ENCODE measurements at regions not wholly inside any gene's neighbourhood (a gene's known extent, or its start where the extent isn't known, plus 50 kb on each side); places are given as distances from the start of the nearest gene placed in this dataset.

DNA sequence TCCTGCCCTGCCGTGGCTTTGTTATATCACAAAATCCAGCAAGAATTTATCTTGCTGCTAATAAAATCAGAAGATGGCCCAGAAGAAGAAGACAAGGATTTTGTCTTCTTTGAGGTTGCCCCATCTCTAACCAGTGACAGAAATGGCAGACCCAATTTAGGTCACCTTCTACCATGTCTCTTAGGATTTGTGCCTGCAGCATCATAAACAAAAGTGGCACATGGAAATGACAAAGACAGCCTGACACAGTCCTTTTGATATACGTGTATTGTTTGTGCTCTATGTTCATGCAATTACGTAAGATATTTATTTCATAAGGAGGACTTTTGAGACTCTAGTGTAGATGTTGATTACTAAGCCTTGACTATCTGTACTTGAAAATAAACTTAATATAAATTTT, 135.9 kb upstream of the TMTC4 start:
- Histone ChIP-seq H3F3A (replicated peaks; ENCODE audit: low read depth) (no peaks in the 10 kb centered on the region), H3K4me3 (no peak overlapping the region), H3K27ac (ENCODE audit: low read depth) (no peak overlapping the region), H2AFZ (no peak overlapping the region), H3K36me3 (ENCODE audit: insufficient read depth) (no peaks in the 10 kb centered on the region), H3K4me2 (no peak overlapping the region), H4K20me1 (replicated peaks; ENCODE audit: insufficient read depth) (no peaks in the 10 kb centered on the region), H3K27me3 (ENCODE audit: insufficient read depth) (no peaks in the 10 kb centered on the region), H3K9me2 (ENCODE audit: insufficient read depth) (no peaks in the 10 kb centered on the region; the same call in 1 of the 2 replicates), H3K4me1 (ENCODE audit: insufficient read depth) (peaks cover 15% of the 10 kb centered on the region), H3K79me2 (replicated peaks; ENCODE audit: insufficient read depth) (no peaks in the 10 kb centered on the region)
- DNase-seq (ENCODE audit: low spot score) = no peak
- H3K4me1 Mint-ChIP-seq = peaks cover 23% of the 10 kb centered on the region; the same call in 2 of the 3 replicates
- H3K27ac Mint-ChIP-seq = no peak overlapping the region
- no peaks in the 10 kb centered on the region for H3K36me3 Mint-ChIP-seq (ENCODE audit: low read depth)
- ATAC-seq = no peak
- no peaks in the 10 kb centered on the region for H3K9me3 Mint-ChIP-seq
- no peaks in the 10 kb centered on the region for H3K27me3 Mint-ChIP-seq (ENCODE audit: insufficient read depth, low read depth, poor library complexity)
- H3K4me3 Mint-ChIP-seq = no peak overlapping the region
- no peak for TF ChIP-seq EZH2 (IDR thresholded peaks at IDR 0.05; ENCODE audit: low read depth, unreplicated experiment)
- TF ChIP-seq ETS1 (IDR thresholded peaks at IDR 0.05) = no peak
- TF ChIP-seq POLR2AphosphoS5 (IDR thresholded peaks at IDR 0.05; ENCODE audit: low read depth) = no peak
- TF ChIP-seq ZNF331 (CRISPR knock-in tag; IDR thresholded peaks at IDR 0.05; ENCODE audit: low read depth) = no peak
- no peak for TF ChIP-seq EZH2phosphoT487 (IDR thresholded peaks at IDR 0.05; ENCODE audit: unreplicated experiment)
- no peak for TF ChIP-seq ZNF462 (CRISPR knock-in tag; IDR thresholded peaks at IDR 0.05)
- TF ChIP-seq REST (IDR thresholded peaks at IDR 0.05; ENCODE audit: unreplicated experiment) = no peak
- TF ChIP-seq CREB1 (CRISPR knock-in tag; IDR thresholded peaks at IDR 0.05; ENCODE audit: low read depth) = no peak
- TF ChIP-seq STAT1 (IDR thresholded peaks at IDR 0.05; ENCODE audit: unreplicated experiment) = no peak
- TF ChIP-seq ZNF114 (CRISPR knock-in tag; IDR thresholded peaks at IDR 0.05) = no peak
- TF ChIP-seq CTCF (conservative IDR thresholded peaks at IDR 0.05; ENCODE audit: low read depth in 2 of 2) = no peak
- TF ChIP-seq JUNB (IDR thresholded peaks at IDR 0.05; ENCODE audit: unreplicated experiment) = no peak

Measured in GM23338 (cell line).